Upper lobe of left lung (tissue), 4 donors: ENCODE measurements at regions not wholly inside any gene's neighbourhood (a gene's known extent, or its start where the extent isn't known, plus 50 kb on each side); places are given as distances from the start of the nearest gene placed in this dataset.

Experiments
- CTCF ChIP-seq, 6 experiments: fragments of 450-650 bp in 4 of 6; fragments of 200-600 bp in 2 of 6; sonication (generic) in 2 of 6; IDR thresholded peaks; one replicate each; pipeline ENCODE4 v1.5.1; 2016 to 2019; ENCODE audit warnings: antibody characterized with exemption in 6 of 6
- POLR2AphosphoS5 ChIP-seq, 2 donors: sonication (generic); formaldehyde crosslinking; IDR thresholded peaks; one replicate each; pipeline ENCODE4 v1.5.1; 2017; ENCODE audit warnings: antibody characterized with exemption in 2 of 2

- TF ChIP-seq POLR2AphosphoS5 (IDR thresholded peaks at IDR 0.05) (no peak), CTCF (IDR thresholded peaks at IDR 0.05) (no peak)
These were observed 344.7 kb upstream of the NETO1 start for GRCh38 chr18:73212442-73212841.
